Transverse colon (tissue), 4 donors: ENCODE measurements at regions not wholly inside any gene's neighbourhood (a gene's known extent, or its start where the extent isn't known, plus 50 kb on each side); places are given as distances from the start of the nearest gene placed in this dataset.

Source experiments
- DNase-seq: peaks from one replicate; pipeline ENCODE4 v3.0.0-alpha.2; 2019
- H3K27ac ChIP-seq, 4 donors: fragments of 200-600 bp; sonication (generic); 2 replicates each; pipeline ENCODE4 v1.5.1; 2016 to 2018; ENCODE audit warnings: inconsistent platforms in 4 of 4
- H3K27me3 ChIP-seq: fragments of 200-600 bp; sonication (generic); 2 replicates; pipeline ENCODE4 v1.5.1; 2017; ENCODE audit warnings: inconsistent platforms
- H3K36me3 ChIP-seq, 4 donors: fragments of 200-600 bp; sonication (generic); 2 replicates each; pipeline ENCODE4 v1.5.1; 2017 to 2019; ENCODE audit warnings: inconsistent platforms in 4 of 4
- H3K4me1 ChIP-seq, 4 donors: fragments of 200-600 bp; sonication (generic); 2 replicates each; pipeline ENCODE4 v1.5.1; 2017 to 2020; ENCODE audit warnings: inconsistent platforms in 4 of 4
- H3K4me3 ChIP-seq, 4 donors: fragments of 200-600 bp; sonication (generic); 1 replicate in 1 of 4; 2 replicates in 3 of 4; pipeline versions ENCODE4 v1.5.1 to v1.6.1; 2017 to 2019; ENCODE audit warnings: inconsistent platforms in 4 of 4
- H3K9me3 ChIP-seq, 2 donors: fragments of 200-600 bp; sonication (generic); 2 replicates each; pipeline ENCODE4 v1.5.1; 2017 to 2019; ENCODE audit warnings: inconsistent platforms in 2 of 2
- EP300 ChIP-seq: sonication (generic); formaldehyde crosslinking; IDR thresholded peaks from one replicate; pipeline ENCODE4 v1.6.1; 2017; ENCODE audit warnings: antibody characterized with exemption, low read depth
- POLR2A ChIP-seq: fragments of 450-650 bp; IDR thresholded peaks from one replicate; pipeline ENCODE4 v1.6.1; 2016; ENCODE audit warnings: antibody characterized with exemption, mild to moderate bottlenecking, moderate library complexity
- POLR2AphosphoS5 ChIP-seq, 3 donors: sonication (generic); formaldehyde crosslinking; IDR thresholded peaks; one replicate each; pipeline ENCODE4 v1.6.1; 2016; ENCODE audit warnings: antibody characterized with exemption in 3 of 3
- WGBS, 2 donors: methylation state at CpG; one replicate each; pipeline ENCODE4 v1.1.5; 2018; ENCODE audit warnings: low coverage in 1 of 2; 5-methylcytosine and 5-hydroxymethylcytosine counted together
- in situ Hi-C, 4 donors: fragments of 200-750 bp; cut with MboI; loops; one replicate each; pipeline versions ENCODE4 v1.15.0 to v1.15.1; 2017; ENCODE audit warnings: low sequenced_read_pairs in 3 of 4, low pct_ligation_motif_present in 1 of 4, low pct_unique_long_range_greater_than_20kb in 1 of 4
- intact Hi-C: fragments of 100-400 bp; cut with DNase I; formaldehyde crosslinking; loops from one replicate; pipeline ENCODE4 v1.15.1; 2023; ENCODE audit warnings: low total_unique reads
- TF ChIP-seq, protein P1 (sequence below), 5 experiments: fragments of 200-600 bp in 3 of 5; fragments of 450-650 bp in 2 of 5; sonication (generic) in 3 of 5; IDR thresholded peaks; 1 replicate in 2 of 5; 2 replicates in 3 of 5; pipeline ENCODE4 v1.5.1; 2016 to 2017; ENCODE audit warnings: antibody characterized with exemption in 5 of 5, inconsistent platforms in 3 of 5, mild to moderate bottlenecking in 2 of 5, moderate library complexity in 1 of 5

- Histone ChIP-seq H3K27me3 (no peaks in the 10 kb centered on the region), H3K4me1 (no peaks in the 10 kb centered on the region), H3K4me3 (no peak overlapping the region), H3K27ac (no peak overlapping the region), H3K9me3 (no peaks in the 10 kb centered on the region), H3K36me3 (no peaks in the 10 kb centered on the region)
- no peak for DNase-seq
- in situ Hi-C loops (no loop called here), intact Hi-C loops (no loop called here)
- TF ChIP-seq, protein P1, sequence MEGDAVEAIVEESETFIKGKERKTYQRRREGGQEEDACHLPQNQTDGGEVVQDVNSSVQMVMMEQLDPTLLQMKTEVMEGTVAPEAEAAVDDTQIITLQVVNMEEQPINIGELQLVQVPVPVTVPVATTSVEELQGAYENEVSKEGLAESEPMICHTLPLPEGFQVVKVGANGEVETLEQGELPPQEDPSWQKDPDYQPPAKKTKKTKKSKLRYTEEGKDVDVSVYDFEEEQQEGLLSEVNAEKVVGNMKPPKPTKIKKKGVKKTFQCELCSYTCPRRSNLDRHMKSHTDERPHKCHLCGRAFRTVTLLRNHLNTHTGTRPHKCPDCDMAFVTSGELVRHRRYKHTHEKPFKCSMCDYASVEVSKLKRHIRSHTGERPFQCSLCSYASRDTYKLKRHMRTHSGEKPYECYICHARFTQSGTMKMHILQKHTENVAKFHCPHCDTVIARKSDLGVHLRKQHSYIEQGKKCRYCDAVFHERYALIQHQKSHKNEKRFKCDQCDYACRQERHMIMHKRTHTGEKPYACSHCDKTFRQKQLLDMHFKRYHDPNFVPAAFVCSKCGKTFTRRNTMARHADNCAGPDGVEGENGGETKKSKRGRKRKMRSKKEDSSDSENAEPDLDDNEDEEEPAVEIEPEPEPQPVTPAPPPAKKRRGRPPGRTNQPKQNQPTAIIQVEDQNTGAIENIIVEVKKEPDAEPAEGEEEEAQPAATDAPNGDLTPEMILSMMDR (IDR thresholded peaks at IDR 0.05): no peak
- TF ChIP-seq EP300 (no peak), POLR2A (no peak), POLR2AphosphoS5 (IDR thresholded peaks at IDR 0.05) (no peak)
- 83% methylated on average over 16 of the region's 16 CpGs; no CpG with 5 or more reads in 1 of the 2 donors for WGBS, 2 donors
Measured at GRCh38 chr22:49660321-49660720, 167.4 kb downstream of the BRD1 start.

DNA sequence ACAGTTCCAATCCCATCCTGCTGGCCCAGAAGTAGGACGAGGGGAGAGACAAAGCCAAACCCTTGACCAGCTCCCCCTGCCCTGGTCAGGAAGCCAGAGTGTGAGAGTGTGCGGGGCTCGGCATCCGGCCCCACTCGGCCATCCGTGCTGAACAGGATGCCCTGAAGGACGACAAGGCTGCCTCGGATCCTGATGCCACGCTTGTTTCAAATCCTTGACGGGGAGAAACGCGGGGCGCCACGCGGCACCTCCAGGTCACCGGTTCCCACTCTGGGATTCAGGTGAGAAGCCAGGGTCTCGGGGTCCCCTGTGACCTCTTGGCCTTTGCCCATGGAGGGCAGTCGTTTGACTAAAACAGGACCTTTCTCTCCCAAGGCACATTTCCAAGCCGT lies 167.8 kb downstream of the BRD1 start:
- Histone ChIP-seq H3K27ac (no peak overlapping the region), H3K27me3 (no peaks in the 10 kb centered on the region), H3K36me3 (no peaks in the 10 kb centered on the region), H3K4me3 (no peak overlapping the region), H3K9me3 (no peaks in the 10 kb centered on the region), H3K4me1 (no peaks in the 10 kb centered on the region)
- WGBS, 2 donors: 78% methylated on average over 19 of the region's 19 CpGs; no CpG with 5 or more reads in 1 of the 2 donors
- in situ Hi-C loops (no loop called here), intact Hi-C loops (no loop called here)
- TF ChIP-seq POLR2AphosphoS5 (IDR thresholded peaks at IDR 0.05): no peak
- TF ChIP-seq EP300: no peak
- TF ChIP-seq, protein P1 (IDR thresholded peaks at IDR 0.05): no peak
- no peak for TF ChIP-seq POLR2A
- no peak for DNase-seq

- Histone ChIP-seq H3K27ac (no peak overlapping the region), H3K9me3 (no peaks in the 10 kb centered on the region), H3K4me3 (no peak overlapping the region), H3K27me3 (no peaks in the 10 kb centered on the region), H3K36me3 (no peaks in the 10 kb centered on the region), H3K4me1 (no peaks in the 10 kb centered on the region)
- peak; percentile 4 for DNase-seq
- TF ChIP-seq POLR2AphosphoS5 (IDR thresholded peaks at IDR 0.05) (no peak), POLR2A (no peak), EP300 (no peak)
- TF ChIP-seq, protein P1 (IDR thresholded peaks at IDR 0.05): no peak
- intact Hi-C loops (no loop called here), in situ Hi-C loops (no loop called here)
- WGBS, 2 donors: 80% methylated on average over 15 of the region's 19 CpGs; no CpG with 5 or more reads in 1 of the 2 donors
Measured at GRCh38 chr22:49659281-49659923, 168.3 kb downstream of the BRD1 start.

- Histone ChIP-seq H3K36me3 (no peaks in the 10 kb centered on the region), H3K27me3 (no peaks in the 10 kb centered on the region), H3K4me1 (no peaks in the 10 kb centered on the region), H3K27ac (no peak overlapping the region), H3K9me3 (no peaks in the 10 kb centered on the region), H3K4me3 (no peak overlapping the region)
- DNase-seq: no peak
- WGBS, 2 donors: 56 to 60% methylated on average over 1 to 9 of the region's 9 CpGs
- in situ Hi-C loops (no loop called here), intact Hi-C loops (no loop called here)
- no peak for TF ChIP-seq EP300
- no peak for TF ChIP-seq POLR2AphosphoS5 (IDR thresholded peaks at IDR 0.05)
- TF ChIP-seq, protein P1 (IDR thresholded peaks at IDR 0.05): no peak
- TF ChIP-seq POLR2A: no peak
Measured at GRCh38 chr22:49658902-49659280, 168.8 kb downstream of the BRD1 start.
